Astrocyte (in vitro differentiated cells and primary cell): ENCODE measurements at regions not wholly inside any gene's neighbourhood (a gene's known extent, or its start where the extent isn't known, plus 50 kb on each side); places are given as distances from the start of the nearest gene placed in this dataset.

Experiments used
- CTCF ChIP-seq: IDR thresholded peaks from 2 replicates; pipeline ENCODE4 v1.5.1; 2011; ENCODE audit warnings: low read depth, mild to moderate bottlenecking, inconsistent platforms, low read length, moderate library complexity; ENCODE audit not compliant: insufficient read depth
- EZH2 ChIP-seq: IDR thresholded peaks from 2 replicates; pipeline ENCODE4 v1.6.1; 2012; ENCODE audit warnings: mild to moderate bottlenecking, low read length, inconsistent platforms; ENCODE audit not compliant: insufficient read depth

- no peak for TF ChIP-seq CTCF
- TF ChIP-seq EZH2: no peak
These were observed 238.3 kb downstream of the GADD45G start for GRCh38 chr9:89843074-89843473.
